Gastroesophageal sphincter (tissue), 4 donors: ENCODE measurements at regions not wholly inside any gene's neighbourhood (a gene's known extent, or its start where the extent isn't known, plus 50 kb on each side); places are given as distances from the start of the nearest gene placed in this dataset.

Source experiments
- ATAC-seq: fragments of 150-250 bp; one replicate; pipeline ENCODE4 v1.9.1; 2016; ENCODE audit warnings: mild to moderate bottlenecking, moderate library complexity
- H3K27ac ChIP-seq, 4 donors: fragments of 200-600 bp; sonication (generic) in 3 of 4; 1 replicate in 3 of 4; 2 replicates in 1 of 4; pipeline ENCODE4 v1.5.1; 2016 to 2019
- H3K27me3 ChIP-seq: fragments of 200-600 bp; sonication (generic); one replicate; pipeline ENCODE4 v1.5.1; 2019
- H3K36me3 ChIP-seq, 2 donors: fragments of 200-600 bp; sonication (generic); one replicate each; pipeline ENCODE4 v1.5.1; 2019; ENCODE audit warnings: control low read depth in 1 of 2
- H3K4me1 ChIP-seq, 3 donors: fragments of 200-600 bp; sonication (generic); 1 replicate in 2 of 3; 2 replicates in 1 of 3; pipeline ENCODE4 v1.5.1; 2016 to 2019; ENCODE audit warnings: control low read depth in 2 of 3
- H3K4me3 ChIP-seq, 2 donors: fragments of 200-600 bp; sonication (generic); one replicate each; pipeline ENCODE4 v1.5.1; 2019; ENCODE audit warnings: mild to moderate bottlenecking in 1 of 2, moderate library complexity in 1 of 2
- H3K9me3 ChIP-seq, 3 donors: fragments of 200-600 bp; sonication (generic); one replicate each; pipeline ENCODE4 v1.5.1; 2017 to 2019; ENCODE audit warnings: control low read depth in 2 of 3
- CTCF ChIP-seq, 4 experiments: fragments of 200-600 bp in 2 of 4; fragments of 450-650 bp in 2 of 4; sonication (generic) in 1 of 4; IDR thresholded peaks; one replicate each; pipeline ENCODE4 v1.5.1; 2017 to 2019; ENCODE audit warnings: antibody characterized with exemption in 4 of 4, mild to moderate bottlenecking in 2 of 4, moderate library complexity in 2 of 4
- EP300 ChIP-seq: sonication (generic); formaldehyde crosslinking; IDR thresholded peaks from one replicate; pipeline ENCODE4 v1.6.1; 2017; ENCODE audit warnings: antibody characterized with exemption, mild to moderate bottlenecking
- POLR2A ChIP-seq, 2 donors: fragments of 450-650 bp; IDR thresholded peaks; one replicate each; pipeline ENCODE4 v1.6.1; 2017; ENCODE audit warnings: antibody characterized with exemption in 2 of 2, mild to moderate bottlenecking in 2 of 2, moderate library complexity in 1 of 2
- POLR2AphosphoS5 ChIP-seq: sonication (generic); formaldehyde crosslinking; IDR thresholded peaks from one replicate; pipeline ENCODE4 v1.6.1; 2017; ENCODE audit warnings: antibody characterized with exemption
- WGBS, 2 donors: methylation state at CpG; one replicate each; pipeline ENCODE4 v1.1.5; 2018; ENCODE audit warnings: low coverage in 1 of 2; 5-methylcytosine and 5-hydroxymethylcytosine counted together

- Histone ChIP-seq H3K36me3 (no peaks in the 10 kb centered on the region), H3K4me3 (no peak overlapping the region), H3K9me3 (no peaks in the 10 kb centered on the region), H3K4me1 (no peaks in the 10 kb centered on the region), H3K27me3 (peaks cover 4% of the 10 kb centered on the region), H3K27ac (no peak overlapping the region)
- ATAC-seq = no peak
- TF ChIP-seq POLR2A (IDR thresholded peaks at IDR 0.05) = no peak
- TF ChIP-seq CTCF (IDR thresholded peaks at IDR 0.05) = no peak
- no peak for TF ChIP-seq EP300
- TF ChIP-seq POLR2AphosphoS5 = no peak
- 82 to 86% methylated on average over 4 to 8 of the region's 11 CpGs for WGBS, 2 donors
These were observed 912.1 kb downstream of the TBC1D22A start for GRCh38 chr22:47674600-47674999.

- TF ChIP-seq EP300 = no peak
- TF ChIP-seq CTCF (IDR thresholded peaks at IDR 0.05) = no peak
- no peak for TF ChIP-seq POLR2AphosphoS5
- no peak for TF ChIP-seq POLR2A (IDR thresholded peaks at IDR 0.05)
- Histone ChIP-seq H3K27ac (no peak overlapping the region), H3K4me1 (no peaks in the 10 kb centered on the region), H3K36me3 (no peaks in the 10 kb centered on the region), H3K27me3 (peaks cover 4% of the 10 kb centered on the region), H3K9me3 (no peaks in the 10 kb centered on the region), H3K4me3 (no peak overlapping the region)
- WGBS, 2 donors = 60% methylated on average over 1 of the region's 2 CpGs; no CpG with 5 or more reads in 1 of the 2 donors
- ATAC-seq = no peak
These were observed 911.1 kb downstream of the TBC1D22A start for GRCh38 chr22:47673557-47673956.

GRCh38 chr22:47672526-47672925 is 910.1 kb downstream of the TBC1D22A start:
- no peak for ATAC-seq
- no peak overlapping the region for H3K27ac ChIP-seq
- 100% methylated on average over 1 of the region's 9 CpGs; no CpG with 5 or more reads in 1 of the 2 donors for WGBS, 2 donors
- no peak overlapping the region for H3K4me3 ChIP-seq
- no peaks in the 10 kb centered on the region for H3K9me3 ChIP-seq
- no peaks in the 10 kb centered on the region for H3K36me3 ChIP-seq
- no peak for TF ChIP-seq CTCF (IDR thresholded peaks at IDR 0.05)
- no peak for TF ChIP-seq EP300
- no peak for TF ChIP-seq POLR2AphosphoS5
- TF ChIP-seq POLR2A (IDR thresholded peaks at IDR 0.05) = no peak
- H3K27me3 ChIP-seq = peaks cover 14% of the 10 kb centered on the region
- no peaks in the 10 kb centered on the region for H3K4me1 ChIP-seq

GRCh38 chr22:47665151-47665550 is 902.7 kb downstream of the TBC1D22A start:
- H3K27me3 ChIP-seq = peaks cover 26% of the 10 kb centered on the region
- ATAC-seq = no peak
- H3K9me3 ChIP-seq = peaks cover 0 to 15% (median 0%) of the 10 kb centered on the region in 3 donors
- H3K4me3 ChIP-seq = no peak overlapping the region
- H3K4me1 ChIP-seq = no peaks in the 10 kb centered on the region
- no peaks in the 10 kb centered on the region for H3K36me3 ChIP-seq
- 53 to 69% methylated on average over 4 of the region's 4 CpGs for WGBS, 2 donors
- H3K27ac ChIP-seq = no peak overlapping the region
- TF ChIP-seq CTCF (IDR thresholded peaks at IDR 0.05) = no peak
- no peak for TF ChIP-seq POLR2A (IDR thresholded peaks at IDR 0.05)
- TF ChIP-seq EP300 = no peak
- no peak for TF ChIP-seq POLR2AphosphoS5

- Histone ChIP-seq H3K36me3 (no peaks in the 10 kb centered on the region), H3K4me1 (no peaks in the 10 kb centered on the region), H3K27me3 (peaks cover 26% of the 10 kb centered on the region), H3K4me3 (no peak overlapping the region), H3K9me3 (peaks cover 0 to 15% (median 0%) of the 10 kb centered on the region in 3 donors), H3K27ac (no peak overlapping the region)
- no peak for ATAC-seq
- TF ChIP-seq POLR2AphosphoS5 = no peak
- no peak for TF ChIP-seq CTCF (IDR thresholded peaks at IDR 0.05)
- no peak for TF ChIP-seq EP300
- no peak for TF ChIP-seq POLR2A (IDR thresholded peaks at IDR 0.05)
- WGBS, 2 donors = 68 to 82% methylated on average over 2 to 11 of the region's 14 CpGs
These were observed 901.5 kb downstream of the TBC1D22A start for GRCh38 chr22:47663615-47664605.
